HCT116 (cell line): ENCODE measurements at regions not wholly inside any gene's neighbourhood (a gene's known extent, or its start where the extent isn't known, plus 50 kb on each side); places are given as distances from the start of the nearest gene placed in this dataset.

Experiments used
- ATAC-seq: fragments of 200-7000 bp; cut with Tn5 transposase; 2 replicates; pipeline ENCODE4 v1.9.1; 2020; ENCODE audit warnings: mild to moderate bottlenecking, moderate library complexity
- BruUV-seq: library from RNA; stranded (reverse); fragments of 400-500 nt; replicated peaks from 2 replicates; lab custom pipeline; 2021; lab: Mats Ljungman, UMichigan
- CTCF ChIA-PET: fragments of 300-600 bp; sonication (Branson Sonifier 250); formaldehyde crosslinking; loops from one replicate; lab custom pipeline; 2021; ENCODE audit warnings: antibody characterized with exemption; lab: Charles Lee
- POLR2A ChIA-PET: fragments of 300-600, 350-600 bp; sonication (Branson Sonifier 250); formaldehyde crosslinking; loops from one replicate; lab custom pipeline; 2021; ENCODE audit warnings: antibody characterized with exemption; lab: Charles Lee
- RAD21 ChIA-PET, 2 experiments: fragments of 300-600 bp; sonication (Branson Sonifier 250); formaldehyde crosslinking; loops; one replicate each; lab custom pipeline; 2023; ENCODE audit warnings: low total read pairs in 2 of 2; ENCODE audit not compliant: uncharacterized antibody in 2 of 2, unreplicated experiment in 2 of 2, low non-redundant PET in 1 of 2; lab: Charles Lee
- DNase-seq: peaks from one replicate; pipeline ENCODE4 v3.0.0-alpha.2; 2010; ENCODE audit warnings: low read depth, low spot score
- H2AFZ ChIP-seq: fragments of 200-600 bp; shearing (Covaris generic), sonication (generic); 2 replicates; pipeline ENCODE4 v1.6.1; 2017; ENCODE audit warnings: low read depth, mixed run types, mixed read lengths, antibody characterized with exemption, low read length; ENCODE audit not compliant: poor library complexity, severe bottlenecking
- H3K27ac ChIP-seq: 2 replicates; pipeline ENCODE4 v1.5.1; 2012; ENCODE audit warnings: low read depth, low read length
- H3K27me3 ChIP-seq: fragments of 200-600 bp; sonication (generic); 2 replicates; pipeline ENCODE4 v1.6.1; 2016; ENCODE audit warnings: mixed run types, low read length, mixed read lengths; ENCODE audit not compliant: insufficient read depth
- H3K36me3 ChIP-seq, 2 experiments: fragments of 200-500 bp in 1 of 2; fragments of 200-600 bp in 1 of 2; sonication (Bioruptor generic) in 1 of 2; sonication (generic) in 1 of 2; 2 replicates each; pipeline versions ENCODE4 v1.5.1 to v1.6.1; 2014 to 2016; ENCODE audit warnings: low read length in 2 of 2, inconsistent platforms in 1 of 2, mixed read lengths in 1 of 2, mixed run types in 1 of 2; ENCODE audit not compliant: insufficient read depth in 2 of 2, control insufficient read depth in 1 of 2
- H3K4me1 ChIP-seq, 2 experiments: fragments of 200-600 bp in 1 of 2; sonication (generic) in 1 of 2; 2 replicates each; pipeline versions ENCODE4 v1.5.1 to v1.6.1; 2012 to 2017; ENCODE audit warnings: low read length in 2 of 2, inconsistent platforms in 1 of 2, mild to moderate bottlenecking in 1 of 2, mixed read lengths in 1 of 2, mixed run types in 1 of 2, moderate library complexity in 1 of 2; ENCODE audit not compliant: insufficient read depth in 2 of 2, control insufficient read depth in 1 of 2
- H3K4me2 ChIP-seq: fragments of 200-600 bp; sonication (generic); 2 replicates; pipeline ENCODE4 v1.6.1; 2017; ENCODE audit warnings: mixed run types, low read length, mixed read lengths
- H3K4me3 ChIP-seq, 2 experiments: fragments of 200-600 bp in 1 of 2; sonication (generic) in 1 of 2; replicated peaks in 1 of 2; 2 replicates each; pipeline ENCODE4 v1.5.1; 2011 to 2016; ENCODE audit warnings: low read length in 2 of 2, control low read depth in 1 of 2, low read depth in 1 of 2, mild to moderate bottlenecking in 1 of 2, mixed read lengths in 1 of 2, mixed run types in 1 of 2
- H3K79me2 ChIP-seq: fragments of 200-600 bp; sonication (generic); 2 replicates; pipeline ENCODE4 v1.6.1; 2017; ENCODE audit warnings: mild to moderate bottlenecking, mixed run types, low read length, moderate library complexity, mixed read lengths; ENCODE audit not compliant: insufficient read depth
- H3K9ac ChIP-seq: fragments of 200-600 bp; sonication (generic); 2 replicates; pipeline ENCODE4 v1.6.1; 2016; ENCODE audit warnings: low read length, mixed read lengths
- H3K9me2 ChIP-seq: fragments of 200-600 bp; sonication (generic), shearing (Covaris generic); 2 replicates; pipeline ENCODE4 v1.6.1; 2017; ENCODE audit warnings: mixed run types, mild to moderate bottlenecking, moderate library complexity; ENCODE audit not compliant: insufficient read depth
- H3K9me3 ChIP-seq, 2 experiments: fragments of 200-500 bp in 1 of 2; fragments of 200-600 bp in 1 of 2; sonication (Bioruptor generic) in 1 of 2; sonication (generic) in 1 of 2; 2 replicates each; pipeline ENCODE4 v1.6.1; 2014 to 2017; ENCODE audit warnings: low read length in 2 of 2, mixed read lengths in 2 of 2, inconsistent platforms in 1 of 2, low read depth in 1 of 2, mild to moderate bottlenecking in 1 of 2, mixed run types in 1 of 2, moderate library complexity in 1 of 2; ENCODE audit not compliant: control insufficient read depth in 1 of 2, insufficient read depth in 1 of 2
- H4K20me1 ChIP-seq: fragments of 200-600 bp; sonication (generic), shearing (Covaris generic); 2 replicates; pipeline ENCODE4 v1.6.1; 2017; ENCODE audit warnings: mixed run types, mild to moderate bottlenecking, moderate library complexity; ENCODE audit not compliant: insufficient read depth
- ATF3 ChIP-seq: IDR thresholded peaks from 2 replicates; pipeline ENCODE4 v1.6.1; 2012
- CBX3 ChIP-seq: IDR thresholded peaks from 2 replicates; pipeline ENCODE4 v1.6.1; 2012; ENCODE audit warnings: low read depth
- CEBPB ChIP-seq: IDR thresholded peaks from 2 replicates; pipeline ENCODE4 v1.6.1; 2012; ENCODE audit warnings: low read depth
- CTCF ChIP-seq, 3 experiments: fragments of 200-600 bp in 1 of 3; sonication (generic) in 1 of 3; IDR thresholded peaks in 2 of 3; conservative IDR thresholded peaks in 1 of 3; 2 replicates each; pipeline ENCODE4 v1.5.1; 2012 to 2017; ENCODE audit warnings: low read depth in 2 of 3, low read length in 2 of 3, antibody characterized with exemption in 1 of 3, borderline replicate concordance in 1 of 3, control low read depth in 1 of 3, mild to moderate bottlenecking in 1 of 3, mixed read lengths in 1 of 3, mixed run types in 1 of 3, moderate library complexity in 1 of 3; ENCODE audit not compliant: insufficient read depth in 1 of 3
- EGR1 ChIP-seq: IDR thresholded peaks from 2 replicates; pipeline ENCODE4 v1.6.1; 2012; ENCODE audit warnings: low read depth
- ELF1 ChIP-seq: IDR thresholded peaks from 2 replicates; pipeline ENCODE4 v1.6.1; 2012; ENCODE audit warnings: low read depth, borderline replicate concordance
- EZH2 ChIP-seq: fragments of 200-600 bp; sonication (generic); IDR thresholded peaks from 2 replicates; pipeline ENCODE4 v1.6.1; 2017; ENCODE audit warnings: antibody characterized with exemption, mixed run types
- EZH2phosphoT487 ChIP-seq: fragments of 200-600 bp; IDR thresholded peaks from 2 replicates; pipeline ENCODE4 v1.6.1; 2018; ENCODE audit warnings: antibody characterized with exemption, borderline replicate concordance
- JUND ChIP-seq: IDR thresholded peaks from 2 replicates; pipeline ENCODE4 v1.6.1; 2012
- MAX ChIP-seq: IDR thresholded peaks from 2 replicates; pipeline ENCODE4 v1.6.1; 2012
- POLR2A ChIP-seq: IDR thresholded peaks from 2 replicates; pipeline ENCODE4 v1.7.0; 2011; ENCODE audit warnings: borderline replicate concordance; ENCODE audit not compliant: insufficient read depth, insufficient read length; ENCODE audit errors: extremely low read depth
- POLR2AphosphoS5 ChIP-seq: IDR thresholded peaks from 2 replicates; pipeline ENCODE4 v1.6.1; 2011; ENCODE audit warnings: mild to moderate bottlenecking, low read depth, low read length, moderate library complexity
- RAD21 ChIP-seq: IDR thresholded peaks from 2 replicates; pipeline ENCODE4 v1.6.1; 2012; ENCODE audit warnings: low read depth, mild to moderate bottlenecking
- SIN3A ChIP-seq: IDR thresholded peaks from 2 replicates; pipeline ENCODE4 v1.6.1; 2012; ENCODE audit warnings: low read depth
- SP1 ChIP-seq: IDR thresholded peaks from 2 replicates; pipeline ENCODE4 v1.6.1; 2012; ENCODE audit warnings: low read depth
- SRF ChIP-seq: IDR thresholded peaks from 2 replicates; pipeline ENCODE4 v1.6.1; 2012; ENCODE audit warnings: low read depth
- TCF7L2 ChIP-seq: IDR thresholded peaks from 2 replicates; pipeline ENCODE4 v1.7.0; 2011; ENCODE audit warnings: borderline replicate concordance, inconsistent platforms; ENCODE audit not compliant: insufficient read depth, insufficient read length; ENCODE audit errors: extremely low read depth
- ZBTB33 ChIP-seq: IDR thresholded peaks from 2 replicates; pipeline ENCODE4 v1.6.1; 2011; ENCODE audit warnings: mild to moderate bottlenecking, low read length, moderate library complexity; ENCODE audit not compliant: insufficient replicate concordance; ENCODE audit errors: extremely low read depth
- ZFX ChIP-seq: fragments of 450-650 bp; IDR thresholded peaks from 2 replicates; pipeline ENCODE4 v1.6.1; 2017
- ZNF274 ChIP-seq: fragments of 200-500 bp; sonication (Bioruptor generic); IDR thresholded peaks from 2 replicates; pipeline ENCODE4 v1.6.1; 2014; ENCODE audit warnings: mild to moderate bottlenecking, low read depth, low read length, inconsistent platforms
- intact Hi-C: fragments of 100-400 bp; cut with micrococcal nuclease; formaldehyde crosslinking; loops from 2 replicates; pipeline ENCODE4 v1.10.0; 2022

- ChIA-PET RAD21 (no interaction called here), CTCF (no interaction called here), POLR2A (no interaction called here)
- Histone ChIP-seq H3K9me2 (no peaks in the 10 kb centered on the region), H3K4me3 (no peak overlapping the region), H3K27me3 (no peaks in the 10 kb centered on the region), H3K9ac (no peak overlapping the region), H3K36me3 (no peaks in the 10 kb centered on the region), H3K79me2 (no peaks in the 10 kb centered on the region), H2AFZ (no peak overlapping the region), H3K9me3 (no peaks in the 10 kb centered on the region), H3K4me2 (no peak overlapping the region), H3K4me1 (peaks cover 0 to 8% of the 10 kb centered on the region in 2 experiments; a peak in 1 of 4 replicates), H3K27ac (no peak overlapping the region), H4K20me1 (no peaks in the 10 kb centered on the region)
- no peak for DNase-seq
- intact Hi-C loops: no loop called here
- no peak for TF ChIP-seq POLR2AphosphoS5
- no peak for TF ChIP-seq SRF
- TF ChIP-seq ATF3: no peak
- no peak for TF ChIP-seq MAX
- TF ChIP-seq TCF7L2: no peak
- no peak for TF ChIP-seq EZH2
- no peak for TF ChIP-seq RAD21
- TF ChIP-seq POLR2A: no peak
- no peak for TF ChIP-seq ZBTB33
- TF ChIP-seq ELF1: no peak
- no peak for TF ChIP-seq SIN3A
- TF ChIP-seq CBX3: no peak
- no peak for TF ChIP-seq EZH2phosphoT487
- TF ChIP-seq CEBPB: no peak
- TF ChIP-seq EGR1: no peak
- TF ChIP-seq ZNF274: no peak
- TF ChIP-seq JUND: no peak
- TF ChIP-seq ZFX: no peak
- no peak for TF ChIP-seq CTCF (IDR thresholded peaks at IDR 0.05 in 2 of 3, conservative IDR thresholded peaks at IDR 0.05 in 1 of 3; ENCODE audit: borderline replicate concordance in 1 of 3, insufficient read depth in 1 of 3, low read depth in 2 of 3, low read length in 2 of 3)
- no peak for TF ChIP-seq SP1
- ATAC-seq: no peak
- BruUV-seq: no TSS peak
Measured at GRCh38 chr6:144776031-144776819, 491.1 kb downstream of the UTRN start.
